PC-3 (cell line): ENCODE measurements at regions not wholly inside any gene's neighbourhood (a gene's known extent, or its start where the extent isn't known, plus 50 kb on each side); places are given as distances from the start of the nearest gene placed in this dataset.

ENCODE experiments used
- ATAC-seq: fragments of 200-7000 bp; cut with Tn5 transposase; 2 replicates; pipeline ENCODE4 v1.9.1; 2020; ENCODE audit warnings: mild to moderate bottlenecking, moderate library complexity
- BruUV-seq: library from RNA; stranded (reverse); fragments of 400-500 nt; replicated peaks from 2 replicates; lab custom pipeline; 2021; lab: Mats Ljungman, UMichigan
- CTCF ChIA-PET: fragments of 300-600 bp; sonication (Branson Sonifier 250); formaldehyde crosslinking; loops from one replicate; lab custom pipeline; 2022; ENCODE audit warnings: antibody characterized with exemption; lab: Charles Lee
- POLR2A ChIA-PET: fragments of 300-600 bp; sonication (Branson Sonifier 250); formaldehyde crosslinking; loops from one replicate; lab custom pipeline; 2022; ENCODE audit warnings: antibody characterized with exemption; ENCODE audit not compliant: unreplicated experiment; lab: Charles Lee
- DNase-seq: peaks from one replicate; pipeline ENCODE4 v3.0.0-alpha.2; 2015
- H2AFZ ChIP-seq: fragments of 300-600 bp; sonication (generic); 2 replicates; pipeline ENCODE4 v1.6.0; 2016; ENCODE audit warnings: antibody characterized with exemption, low read length
- H3F3A ChIP-seq: fragments of 300-600 bp; sonication (generic); one replicate; pipeline ENCODE4 v1.6.0; 2017; ENCODE audit warnings: antibody characterized with exemption, low read length, control low read depth, mild to moderate bottlenecking; ENCODE audit not compliant: unreplicated experiment
- H3K27ac ChIP-seq: fragments of 300-600 bp; sonication (generic); 2 replicates; pipeline ENCODE4 v1.5.1; 2016; ENCODE audit warnings: mild to moderate bottlenecking, low read length
- H3K27me3 ChIP-seq: fragments of 300-600 bp; sonication (generic); 2 replicates; pipeline ENCODE4 v1.6.1; 2016; ENCODE audit warnings: low read length, mixed read lengths
- H3K36me3 ChIP-seq: fragments of 300-600 bp; sonication (generic); 2 replicates; pipeline ENCODE4 v1.6.1; 2016; ENCODE audit warnings: low read depth, mixed run types, low read length, mixed read lengths
- H3K4me1 ChIP-seq: fragments of 300-600 bp; sonication (generic); 2 replicates; pipeline ENCODE4 v1.5.1; 2016; ENCODE audit warnings: low read length; ENCODE audit not compliant: insufficient read depth
- H3K4me2 ChIP-seq: fragments of 300-600 bp; sonication (generic); 2 replicates; pipeline ENCODE4 v1.6.0; 2016; ENCODE audit warnings: low read length
- H3K4me3 ChIP-seq: fragments of 300-600 bp; sonication (generic); 2 replicates; pipeline ENCODE4 v1.5.1; 2016; ENCODE audit warnings: mild to moderate bottlenecking, low read length, mixed read lengths
- H3K79me2 ChIP-seq: fragments of 300-600 bp; sonication (generic); 2 replicates; pipeline ENCODE4 v1.6.1; 2017; ENCODE audit warnings: low read length, mixed read lengths
- H3K9ac ChIP-seq: fragments of 300-600 bp; sonication (generic); 2 replicates; pipeline ENCODE4 v1.6.0; 2016; ENCODE audit warnings: mild to moderate bottlenecking, low read length
- H3K9me2 ChIP-seq: fragments of 300-600 bp; sonication (generic); replicated peaks from 2 replicates; pipeline ENCODE4 v1.6.1; 2016; ENCODE audit warnings: mixed run types, low read length, mixed read lengths
- H3K9me3 ChIP-seq: fragments of 300-600 bp; sonication (generic); 2 replicates; pipeline ENCODE4 v1.6.1; 2016; ENCODE audit warnings: low read length, mixed read lengths
- H4K20me1 ChIP-seq: fragments of 300-600 bp; sonication (generic); 2 replicates; pipeline ENCODE4 v1.6.1; 2016; ENCODE audit warnings: low read length, mixed read lengths
- CTCF ChIP-seq: fragments of 300-600 bp; sonication (generic); conservative IDR thresholded peaks from 2 replicates; pipeline ENCODE4 v1.5.1; 2017; ENCODE audit warnings: antibody characterized with exemption, low read depth, mild to moderate bottlenecking, low read length
- EZH2 ChIP-seq: fragments of 300-600 bp; sonication (generic); IDR thresholded peaks from one replicate; pipeline ENCODE4 v1.6.1; 2017; ENCODE audit warnings: antibody characterized with exemption, mild to moderate bottlenecking, low read length; ENCODE audit not compliant: unreplicated experiment
- EZH2phosphoT487 ChIP-seq: fragments of 300-600 bp; sonication (generic); IDR thresholded peaks from 2 replicates; pipeline ENCODE4 v1.6.1; 2018; ENCODE audit warnings: mild to moderate bottlenecking, antibody characterized with exemption, low read length, borderline replicate concordance
- intact Hi-C: fragments of 100-400 bp; cut with micrococcal nuclease; formaldehyde crosslinking; loops from 2 replicates; pipeline ENCODE4 v1.9.0; 2023

GRCh38 chr2:123245156-123245555 lies 779.9 kb upstream of the CNTNAP5 start:
- DNase-seq (no peak), ATAC-seq (no peak)
- Histone ChIP-seq H3K9me2 (no peaks in the 10 kb centered on the region), H2AFZ (no peak overlapping the region), H4K20me1 (no peaks in the 10 kb centered on the region), H3K27me3 (no peaks in the 10 kb centered on the region), H3K9me3 (no peaks in the 10 kb centered on the region), H3K36me3 (no peaks in the 10 kb centered on the region), H3K27ac (no peak overlapping the region), H3K4me2 (no peak overlapping the region), H3F3A (no peaks in the 10 kb centered on the region), H3K4me3 (no peak overlapping the region), H3K4me1 (no peaks in the 10 kb centered on the region), H3K79me2 (no peaks in the 10 kb centered on the region), H3K9ac (no peak overlapping the region)
- ChIA-PET CTCF (no interaction called here), POLR2A (no interaction called here)
- no peak for TF ChIP-seq CTCF
- intact Hi-C loops = no loop called here
- no TSS peak for BruUV-seq

GRCh38 chr2:123258877-123259539 lies 766.1 kb upstream of the CNTNAP5 start:
- Histone ChIP-seq H3K27me3 (no peaks in the 10 kb centered on the region), H2AFZ (no peak overlapping the region), H3K4me2 (no peak overlapping the region), H3K9me3 (no peaks in the 10 kb centered on the region), H3K36me3 (no peaks in the 10 kb centered on the region), H3K4me3 (no peak overlapping the region), H3K27ac (no peak overlapping the region), H3K9ac (no peak overlapping the region), H3F3A (no peaks in the 10 kb centered on the region), H4K20me1 (no peaks in the 10 kb centered on the region), H3K4me1 (no peaks in the 10 kb centered on the region), H3K79me2 (no peaks in the 10 kb centered on the region), H3K9me2 (no peaks in the 10 kb centered on the region)
- ATAC-seq = no peak
- BruUV-seq = no TSS peak
- no peak for DNase-seq
- CTCF ChIA-PET = no interaction called here
- POLR2A ChIA-PET = no interaction called here
- no peak for TF ChIP-seq EZH2
- intact Hi-C loops = no loop called here

- no peak for DNase-seq
- H3K36me3 ChIP-seq = no peaks in the 10 kb centered on the region
- H3K27me3 ChIP-seq = no peaks in the 10 kb centered on the region
- no peaks in the 10 kb centered on the region for H3K9me2 ChIP-seq
- BruUV-seq = no TSS peak
- no peaks in the 10 kb centered on the region for H3K9me3 ChIP-seq
- no peaks in the 10 kb centered on the region for H3F3A ChIP-seq
- POLR2A ChIA-PET = no interaction called here
- H3K4me2 ChIP-seq = no peak overlapping the region
- TF ChIP-seq EZH2phosphoT487 = no peak
- TF ChIP-seq CTCF = no peak
- TF ChIP-seq EZH2 = no peak
- H3K79me2 ChIP-seq = no peaks in the 10 kb centered on the region
- no peak overlapping the region for H3K27ac ChIP-seq
- H3K4me1 ChIP-seq = no peaks in the 10 kb centered on the region
- H3K4me3 ChIP-seq = no peak overlapping the region
- ATAC-seq = no peak
- H3K9ac ChIP-seq = no peak overlapping the region
- intact Hi-C loops = no loop called here
- CTCF ChIA-PET = no interaction called here
- no peaks in the 10 kb centered on the region for H4K20me1 ChIP-seq
- no peak overlapping the region for H2AFZ ChIP-seq
Observed at GRCh38 chr2:123262856-123263255, 762.2 kb upstream of the CNTNAP5 start.
